ENCODE measurements at regions not wholly inside any gene's neighbourhood (a gene's known extent, or its start where the extent isn't known, plus 50 kb on each side); places are given as distances from the start of the nearest gene placed in this dataset.

GRCh38 chr12:58500399-58500798 is 419.9 kb downstream of the LRIG3 start:
- dilution Hi-C loops (cut with HindIII; ENCODE audit: low sequenced_read_pairs, unreplicated experiment), result no loop called here

More at GRCh38 chr12:58500399-58500798, 419.9 kb downstream of the LRIG3 start:
- Histone ChIP-seq H3K9ac (ENCODE audit: low read depth, low read length) (no peak overlapping the region), H3K9me1 (ENCODE audit: insufficient read depth, low read length) (peaks cover 11% of the 10 kb centered on the region), H3K4me3 (ENCODE audit: insufficient read depth, low read depth, low read length) (no peak overlapping the region), H3K27ac (ENCODE audit: insufficient read depth, low read length) (no peak overlapping the region), H2AK9ac (replicated peaks; ENCODE audit: low read depth, low read length, poor library complexity) (no peak overlapping the region), H3K18ac (ENCODE audit: low read depth, low read length) (no peak overlapping the region), H3K79me1 (ENCODE audit: low read depth in 1 of 2, low read length in 2 of 2) (no peaks in the 10 kb centered on the region), H3K23ac (ENCODE audit: low read depth, low read length) (no peak overlapping the region), H2BK20ac (ENCODE audit: low read depth, low read length) (no peak overlapping the region), H4K8ac (ENCODE audit: low read depth in 2 of 2, low read length in 2 of 2) (no peak overlapping the region), H3K4ac (ENCODE audit: low read depth, low read length) (no peak overlapping the region), H3K4me1 (ENCODE audit: control insufficient read depth, insufficient read depth, low read length) (peaks cover 11% of the 10 kb centered on the region), H4K20me1 (ENCODE audit: insufficient read depth, low read length) (no peaks in the 10 kb centered on the region), H4K91ac (ENCODE audit: insufficient read depth, low read depth, low read length) (no peak overlapping the region), H2BK15ac (ENCODE audit: low read depth, low read length) (no peak overlapping the region), H3K4me2 (ENCODE audit: low read depth, low read length) (no peak overlapping the region), H3K56ac (ENCODE audit: extremely low read depth, insufficient read depth, low read length) (no peak overlapping the region), H2BK120ac (ENCODE audit: low read depth, low read length) (no peak overlapping the region), H3K27me3 (ENCODE audit: control insufficient read depth, insufficient read depth, low read length) (no peaks in the 10 kb centered on the region), H2AFZ (replicated peaks; ENCODE audit: low read length, poor library complexity) (no peak overlapping the region), H3K9me3 (ENCODE audit: control insufficient read depth, insufficient read depth, low read length) (no peaks in the 10 kb centered on the region), H3K36me3 (ENCODE audit: control insufficient read depth, insufficient read depth, low read length) (no peaks in the 10 kb centered on the region), H4K5ac (ENCODE audit: low read depth, low read length) (no peak overlapping the region), H3K14ac (replicated peaks; ENCODE audit: low read depth, low read length) (no peak overlapping the region), H2BK5ac (ENCODE audit: low read depth, low read length, poor library complexity, severe bottlenecking) (no peak overlapping the region), H2AK5ac (ENCODE audit: low read depth, low read length) (no peak overlapping the region)
- no TSS peak for BruUV-seq (replicated peaks)
- peak; percentile 58 for TF ChIP-seq FOS (IDR thresholded peaks at IDR 0.05; ENCODE audit: low read depth, low read length)
- no peak for TF ChIP-seq CHD1 (IDR thresholded peaks at IDR 0.05; ENCODE audit: low read depth, low read length)
- TF ChIP-seq RCOR1 (IDR thresholded peaks at IDR 0.05; ENCODE audit: insufficient replicate concordance, low read length), result no peak
- peak; percentile 85 for TF ChIP-seq MAFK (IDR thresholded peaks at IDR 0.05; ENCODE audit: low read depth, low read length)
- TF ChIP-seq RFX5 (IDR thresholded peaks at IDR 0.05; ENCODE audit: low read depth, low read length), result no peak
- no peak for TF ChIP-seq MXI1 (IDR thresholded peaks at IDR 0.05; ENCODE audit: borderline replicate concordance, low read depth, low read length)
- peak; percentile 79 for TF ChIP-seq CEBPB (IDR thresholded peaks at IDR 0.05; ENCODE audit: low read depth, low read length)
- no peak for TF ChIP-seq BHLHE40 (IDR thresholded peaks at IDR 0.05; ENCODE audit: low read depth, low read length)
- TF ChIP-seq MAZ (IDR thresholded peaks at IDR 0.05; ENCODE audit: borderline replicate concordance, low read depth, low read length), result no peak
- TF ChIP-seq NFE2L2 (IDR thresholded peaks at IDR 0.05; ENCODE audit: low read depth, low read length), result 0 out of 2 replicates have a peak, but pooled peaks have one; percentile 19
- no peak for TF ChIP-seq USF2 (IDR thresholded peaks at IDR 0.05; ENCODE audit: low read depth, low read length)
- peak; percentile 61 for DNase-seq
- no CpG with 5 or more reads among the region's 2 CpGs for WGBS, 2 experiments (ENCODE audit: extremely low coverage in 2 of 2, insufficient read length in 1 of 2)
- POLR2A ChIA-PET (ENCODE audit: unreplicated experiment), result no interaction called here
- intact Hi-C loops (cut with micrococcal nuclease), result no loop called here
- in situ Hi-C loops (cut with MboI; ENCODE audit: low sequenced_read_pairs), result no loop called here
- peak; percentile 43; the same call in 1 of the 2 replicates for ATAC-seq (ENCODE audit: low read depth)
- CTCF ChIA-PET, result interaction anchor here (0.6 kb wide), 1 partner anchor 1097 kb away, joined by 3 read pairs; no protein-coding TSS in a partner anchor
